HG02870 (cell line): ENCODE measurements at regions not wholly inside any gene's neighbourhood (a gene's known extent, or its start where the extent isn't known, plus 50 kb on each side); places are given as distances from the start of the nearest gene placed in this dataset.

ENCODE experiments used
- ATAC-seq: cut with Tn5 transposase; IDR thresholded peaks from one replicate; pipeline ENCODE4 v1.9.1; 2021; ENCODE audit warnings: mild to moderate bottlenecking, moderate library complexity; ENCODE audit not compliant: unreplicated experiment

GRCh38 chr6:12420626-12421025 lies 130.5 kb downstream of the EDN1 start:
- no peak for ATAC-seq

GRCh38 chr6:12421596-12421995 lies 131.4 kb downstream of the EDN1 start:
- no peak for ATAC-seq

- no peak for ATAC-seq
Observed at GRCh38 chr6:12422848-12423247, 132.7 kb downstream of the EDN1 start.

GRCh38 chr6:12423832-12424231 lies 133.7 kb downstream of the EDN1 start:
- ATAC-seq: no peak

GRCh38 chr6:12426121-12426520 lies 136.0 kb downstream of the EDN1 start:
- no peak for ATAC-seq

- no peak for ATAC-seq
Observed at GRCh38 chr6:12431023-12431422, 140.9 kb downstream of the EDN1 start.

- ATAC-seq: no peak
Observed at GRCh38 chr6:12436224-12436623, 146.1 kb downstream of the EDN1 start.

GRCh38 chr6:12436683-12437082 lies 146.5 kb downstream of the EDN1 start:
- ATAC-seq: no peak

GRCh38 chr6:12439296-12439695 lies 149.1 kb downstream of the EDN1 start:
- ATAC-seq: no peak

GRCh38 chr6:12440981-12441380 lies 150.8 kb downstream of the EDN1 start:
- no peak for ATAC-seq

- no peak for ATAC-seq
Observed at GRCh38 chr6:12442455-12442854, 152.3 kb downstream of the EDN1 start.

GRCh38 chr6:12446394-12446793 lies 156.2 kb downstream of the EDN1 start:
- ATAC-seq: no peak

- no peak for ATAC-seq
Observed at GRCh38 chr6:12449447-12449846, 159.3 kb downstream of the EDN1 start.

GRCh38 chr6:12450467-12450866 lies 160.3 kb downstream of the EDN1 start:
- no peak for ATAC-seq

GRCh38 chr6:12456343-12456742 lies 166.2 kb downstream of the EDN1 start:
- ATAC-seq: no peak

- no peak for ATAC-seq
Observed at GRCh38 chr6:12457094-12457493, 166.9 kb downstream of the EDN1 start.

GRCh38 chr6:12458558-12458957 lies 168.4 kb downstream of the EDN1 start:
- no peak for ATAC-seq

GRCh38 chr6:12459945-12460661 lies 169.9 kb downstream of the EDN1 start:
- no peak for ATAC-seq

GRCh38 chr6:12467706-12468670 lies 177.8 kb downstream of the EDN1 start:
- no peak for ATAC-seq

- no peak for ATAC-seq
Observed at GRCh38 chr6:12472601-12473038, 182.5 kb downstream of the EDN1 start.

GRCh38 chr6:12473494-12473893 lies 183.3 kb downstream of the EDN1 start:
- no peak for ATAC-seq
